Natural killer cell (primary cell): ENCODE measurements at regions not wholly inside any gene's neighbourhood (a gene's known extent, or its start where the extent isn't known, plus 50 kb on each side); places are given as distances from the start of the nearest gene placed in this dataset.

Experiments
- ATAC-seq, 3 donors: fragments of 150-1000 bp in 2 of 3; fragments of 200-7000 bp in 1 of 3; cut with Tn5 transposase; 1 replicate in 1 of 3; 2 replicates in 2 of 3; pipeline ENCODE4 v1.10.0; 2021; ENCODE audit warnings: mild to moderate bottlenecking in 2 of 3, moderate library complexity in 2 of 3
- DNase-seq, 2 donors: peaks; one replicate each; pipeline versions ENCODE4 v3.0.0 to v3.0.0-alpha.2; 2013 to 2021; ENCODE audit warnings: mixed read lengths in 1 of 2
- H3K27ac ChIP-seq: one replicate; pipeline ENCODE4 v1.5.1; 2013; ENCODE audit warnings: mild to moderate bottlenecking, low read length
- H3K27me3 ChIP-seq: one replicate; pipeline ENCODE4 v1.6.1; 2013; ENCODE audit warnings: low read length; ENCODE audit not compliant: control insufficient read depth, insufficient read depth
- H3K36me3 ChIP-seq: one replicate; pipeline ENCODE4 v1.6.1; 2013; ENCODE audit warnings: low read length; ENCODE audit not compliant: control insufficient read depth, insufficient read depth
- H3K4me1 ChIP-seq: one replicate; pipeline ENCODE4 v1.6.1; 2013; ENCODE audit warnings: low read length; ENCODE audit not compliant: control insufficient read depth, insufficient read depth
- H3K4me3 ChIP-seq: one replicate; pipeline ENCODE4 v1.5.1; 2013; ENCODE audit warnings: low read length
- H3K9me3 ChIP-seq: one replicate; pipeline ENCODE4 v1.6.1; 2013; ENCODE audit warnings: low read length; ENCODE audit not compliant: control insufficient read depth, insufficient read depth
- H3K27ac Mint-ChIP-seq, 2 donors: one replicate each; pipeline ENCODE4 v1.8.0; 2022; ENCODE audit warnings: mild to moderate bottlenecking in 2 of 2, mixed read lengths in 2 of 2, moderate library complexity in 1 of 2
- H3K27me3 Mint-ChIP-seq, 2 donors: one replicate each; pipeline ENCODE4 v1.8.0; 2022; ENCODE audit warnings: low read depth in 2 of 2, mixed read lengths in 2 of 2
- H3K36me3 Mint-ChIP-seq: one replicate; pipeline ENCODE4 v1.8.0; 2022; ENCODE audit warnings: mixed read lengths
- H3K4me1 Mint-ChIP-seq, 2 donors: one replicate each; pipeline ENCODE4 v1.8.0; 2022; ENCODE audit warnings: mixed read lengths in 2 of 2
- H3K4me3 Mint-ChIP-seq: one replicate; pipeline ENCODE4 v1.8.0; 2022; ENCODE audit warnings: mild to moderate bottlenecking, moderate library complexity, mixed read lengths
- H3K9me3 Mint-ChIP-seq, 2 donors: one replicate each; pipeline ENCODE4 v1.8.0; 2022; ENCODE audit warnings: mixed read lengths in 2 of 2
- CTCF ChIP-seq: fragments of 200-600 bp; IDR thresholded peaks from one replicate; pipeline ENCODE4 v1.8.0; 2022; ENCODE audit warnings: antibody characterized with exemption
- WGBS: methylation state at CpG from one replicate; pipeline ENCODE4 v1.1.7; 2013; ENCODE audit warnings: missing lambda C conversion rate; ENCODE audit not compliant: insufficient coverage; 5-methylcytosine and 5-hydroxymethylcytosine counted together
- intact Hi-C: fragments of 100-400 bp; cut with micrococcal nuclease; formaldehyde crosslinking; loops from one replicate; pipeline ENCODE4 v1.14.2; 2022

GRCh38 chr11:96863520-96863919 lies 473.7 kb downstream of the JRKL start:
- Histone ChIP-seq H3K27ac (no peak overlapping the region), H3K4me3 (no peak overlapping the region), H3K4me1 (no peaks in the 10 kb centered on the region), H3K36me3 (no peaks in the 10 kb centered on the region), H3K27me3 (no peaks in the 10 kb centered on the region), H3K9me3 (peaks cover 5% of the 10 kb centered on the region)
- H3K27me3 Mint-ChIP-seq: no peaks in the 10 kb centered on the region
- H3K4me1 Mint-ChIP-seq: no peaks in the 10 kb centered on the region
- no peak overlapping the region for H3K27ac Mint-ChIP-seq
- ATAC-seq (no peak), DNase-seq (no peak)
- 91% methylated on average over 3 of the region's 3 CpGs for WGBS
- intact Hi-C loops: no loop called here
- peaks cover 10% of the 10 kb centered on the region for H3K36me3 Mint-ChIP-seq
- TF ChIP-seq CTCF: no peak
- H3K4me3 Mint-ChIP-seq: no peak overlapping the region
- H3K9me3 Mint-ChIP-seq: peaks cover 24 to 38% of the 10 kb centered on the region in 2 donors

- Mint-ChIP-seq H3K27ac (no peak overlapping the region), H3K36me3 (peaks cover 10% of the 10 kb centered on the region), H3K4me1 (no peaks in the 10 kb centered on the region), H3K27me3 (no peaks in the 10 kb centered on the region), H3K4me3 (no peak overlapping the region), H3K9me3 (peaks cover 25 to 29% of the 10 kb centered on the region in 2 donors)
- Histone ChIP-seq H3K27ac (no peak overlapping the region), H3K4me1 (no peaks in the 10 kb centered on the region), H3K27me3 (no peaks in the 10 kb centered on the region), H3K9me3 (peaks cover 10% of the 10 kb centered on the region), H3K36me3 (no peaks in the 10 kb centered on the region), H3K4me3 (no peak overlapping the region)
- DNase-seq (no peak), ATAC-seq (no peak)
- WGBS: 86% methylated on average over 2 of the region's 2 CpGs
- no peak for TF ChIP-seq CTCF
- intact Hi-C loops: no loop called here
Measured at GRCh38 chr11:96865020-96865419, 475.2 kb downstream of the JRKL start.

GRCh38 chr11:96869207-96869606 lies 479.4 kb downstream of the JRKL start:
- Mint-ChIP-seq H3K9me3 (peaks cover 8 to 12% of the 10 kb centered on the region in 2 donors), H3K27me3 (no peaks in the 10 kb centered on the region), H3K4me1 (no peaks in the 10 kb centered on the region), H3K36me3 (peaks cover 10% of the 10 kb centered on the region), H3K27ac (no peak overlapping the region), H3K4me3 (no peak overlapping the region)
- DNase-seq: no peak
- no peak for ATAC-seq
- H3K27me3 ChIP-seq: no peaks in the 10 kb centered on the region
- no peaks in the 10 kb centered on the region for H3K4me1 ChIP-seq
- no peak overlapping the region for H3K27ac ChIP-seq
- H3K36me3 ChIP-seq: no peaks in the 10 kb centered on the region
- peaks cover 10% of the 10 kb centered on the region for H3K9me3 ChIP-seq
- H3K4me3 ChIP-seq: no peak overlapping the region
- TF ChIP-seq CTCF: no peak
- intact Hi-C loops: no loop called here

GRCh38 chr11:96875712-96876111 lies 485.9 kb downstream of the JRKL start:
- no peak for TF ChIP-seq CTCF
- Mint-ChIP-seq H3K27ac (no peak overlapping the region), H3K36me3 (no peaks in the 10 kb centered on the region), H3K9me3 (peaks cover 6 to 8% of the 10 kb centered on the region in 2 donors), H3K27me3 (no peaks in the 10 kb centered on the region), H3K4me1 (no peaks in the 10 kb centered on the region), H3K4me3 (no peak overlapping the region)
- ATAC-seq: no peak
- no peaks in the 10 kb centered on the region for H3K27me3 ChIP-seq
- H3K9me3 ChIP-seq: peaks cover 8% of the 10 kb centered on the region
- no peak overlapping the region for H3K4me3 ChIP-seq
- DNase-seq: no peak
- H3K4me1 ChIP-seq: no peaks in the 10 kb centered on the region
- intact Hi-C loops: no loop called here
- 70% methylated on average over 4 of the region's 4 CpGs for WGBS
- H3K36me3 ChIP-seq: no peaks in the 10 kb centered on the region
- H3K27ac ChIP-seq: no peak overlapping the region
